SH-SY5Y (cell line): ENCODE measurements at regions not wholly inside any gene's neighbourhood (a gene's known extent, or its start where the extent isn't known, plus 50 kb on each side); places are given as distances from the start of the nearest gene placed in this dataset.

ENCODE experiments used
- GATA2 ChIP-seq: IDR thresholded peaks from 2 replicates; pipeline ENCODE4 v1.6.1; 2011; ENCODE audit warnings: mild to moderate bottlenecking, low read depth, low read length
- GATA3 ChIP-seq: IDR thresholded peaks from 2 replicates; pipeline ENCODE4 v1.6.1; 2011; ENCODE audit warnings: low read depth, mild to moderate bottlenecking, low read length, moderate library complexity

DNA sequence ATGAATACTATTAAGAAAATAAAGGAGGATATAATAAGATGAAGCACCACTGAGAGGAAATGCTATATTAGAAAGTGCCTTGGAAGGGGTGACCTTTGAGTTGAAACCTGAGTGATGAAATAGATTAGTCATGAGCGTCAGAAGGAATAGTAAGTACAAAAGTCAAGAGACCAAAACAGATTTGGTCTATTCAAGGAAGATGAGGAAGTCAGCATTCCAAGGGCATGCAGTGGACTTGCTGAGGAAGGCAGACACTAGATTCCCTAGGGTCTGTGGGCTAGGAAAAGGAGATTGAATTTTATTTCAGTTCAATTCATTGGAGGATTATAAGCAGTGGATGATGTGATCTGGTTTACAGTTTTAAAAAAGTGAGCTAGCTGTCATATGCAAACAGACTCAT, 73.0 kb upstream of the WDFY3 start:
- TF ChIP-seq GATA2 (no peak), GATA3 (no peak)
